HepG2 (cell line): ENCODE measurements at regions not wholly inside any gene's neighbourhood (a gene's known extent, or its start where the extent isn't known, plus 50 kb on each side); places are given as distances from the start of the nearest gene placed in this dataset.

ENCODE experiments used
- U2AF2 ChIP-seq: fragments of 200-400 bp; formaldehyde crosslinking; IDR thresholded peaks from 2 replicates; pipeline ENCODE4 v1.6.1; 2017; ENCODE audit warnings: low read depth, mild to moderate bottlenecking, low read length
- TF ChIP-seq, protein P1 (sequence below): sonication (generic); formaldehyde crosslinking; IDR thresholded peaks from 2 replicates; pipeline ENCODE4 v1.4.0; 2020; ENCODE audit warnings: missing genetic modification reagents

DNA sequence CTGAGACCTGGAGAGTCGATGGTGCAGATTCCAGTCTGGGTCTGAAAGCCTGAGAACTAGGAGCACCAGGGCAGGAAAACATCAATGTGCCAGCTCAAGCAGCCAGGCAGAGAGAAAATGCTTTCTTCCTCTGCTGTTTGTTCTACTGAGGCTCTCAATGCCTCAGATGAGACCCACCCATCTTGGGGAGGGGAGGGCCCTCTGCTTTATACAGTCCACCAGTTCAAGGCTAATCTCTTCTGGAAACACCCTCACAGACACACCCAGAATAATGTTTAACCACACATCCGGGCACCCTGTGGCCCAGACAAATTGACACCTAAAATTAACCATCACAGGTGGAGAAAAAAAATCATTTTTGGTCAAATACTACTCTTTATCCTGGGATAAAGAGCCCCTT lies 89.3 kb upstream of the SLC22A23 start:
- no peak for TF ChIP-seq U2AF2
- TF ChIP-seq, protein P1, sequence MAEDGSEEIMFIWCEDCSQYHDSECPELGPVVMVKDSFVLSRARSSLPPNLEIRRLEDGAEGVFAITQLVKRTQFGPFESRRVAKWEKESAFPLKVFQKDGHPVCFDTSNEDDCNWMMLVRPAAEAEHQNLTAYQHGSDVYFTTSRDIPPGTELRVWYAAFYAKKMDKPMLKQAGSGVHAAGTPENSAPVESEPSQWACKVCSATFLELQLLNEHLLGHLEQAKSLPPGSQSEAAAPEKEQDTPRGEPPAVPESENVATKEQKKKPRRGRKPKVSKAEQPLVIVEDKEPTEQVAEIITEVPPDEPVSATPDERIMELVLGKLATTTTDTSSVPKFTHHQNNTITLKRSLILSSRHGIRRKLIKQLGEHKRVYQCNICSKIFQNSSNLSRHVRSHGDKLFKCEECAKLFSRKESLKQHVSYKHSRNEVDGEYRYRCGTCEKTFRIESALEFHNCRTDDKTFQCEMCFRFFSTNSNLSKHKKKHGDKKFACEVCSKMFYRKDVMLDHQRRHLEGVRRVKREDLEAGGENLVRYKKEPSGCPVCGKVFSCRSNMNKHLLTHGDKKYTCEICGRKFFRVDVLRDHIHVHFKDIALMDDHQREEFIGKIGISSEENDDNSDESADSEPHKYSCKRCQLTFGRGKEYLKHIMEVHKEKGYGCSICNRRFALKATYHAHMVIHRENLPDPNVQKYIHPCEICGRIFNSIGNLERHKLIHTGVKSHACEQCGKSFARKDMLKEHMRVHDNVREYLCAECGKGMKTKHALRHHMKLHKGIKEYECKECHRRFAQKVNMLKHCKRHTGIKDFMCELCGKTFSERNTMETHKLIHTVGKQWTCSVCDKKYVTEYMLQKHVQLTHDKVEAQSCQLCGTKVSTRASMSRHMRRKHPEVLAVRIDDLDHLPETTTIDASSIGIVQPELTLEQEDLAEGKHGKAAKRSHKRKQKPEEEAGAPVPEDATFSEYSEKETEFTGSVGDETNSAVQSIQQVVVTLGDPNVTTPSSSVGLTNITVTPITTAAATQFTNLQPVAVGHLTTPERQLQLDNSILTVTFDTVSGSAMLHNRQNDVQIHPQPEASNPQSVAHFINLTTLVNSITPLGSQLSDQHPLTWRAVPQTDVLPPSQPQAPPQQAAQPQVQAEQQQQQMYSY = no peak
